ENCODE measurements at regions not wholly inside any gene's neighbourhood (a gene's known extent, or its start where the extent isn't known, plus 50 kb on each side); places are given as distances from the start of the nearest gene placed in this dataset.
"Not testable (repeated sequence)": the region's sequence is repeated elsewhere in the genome, so short reads cannot be mapped to it uniquely, and the experiment has no call there.

GRCh38 chrX:52574416-52575275 is 57.8 kb upstream of the XAGE1B start:
- Histone ChIP-seq H3K79me2 (ENCODE audit: control insufficient read depth, insufficient read depth, low read length) (no peaks in the 10 kb centered on the region), H2AFZ (ENCODE audit: control insufficient read depth, low read depth, low read length) (no peak overlapping the region), H3K4me2 (ENCODE audit: control insufficient read depth, insufficient read depth) (no peak overlapping the region), H3K36me3 (ENCODE audit: control insufficient read depth in 2 of 2, insufficient read depth in 2 of 2, low read length in 1 of 2) (no peaks in the 10 kb centered on the region), H3K9me3 (replicated peaks; ENCODE audit: control insufficient read depth, insufficient read depth, low read length) (no peaks in the 10 kb centered on the region; the same call in 2 of the 3 replicates), H3K9ac (ENCODE audit: control insufficient read depth, insufficient read depth, low read length) (no peak overlapping the region), H4K20me1 (ENCODE audit: control insufficient read depth, insufficient read depth) (no peaks in the 10 kb centered on the region), H3K4me1 (ENCODE audit: control insufficient read depth, insufficient read depth, low read length) (no peaks in the 10 kb centered on the region), H3K27me3 (replicated peaks in 1 of 2; ENCODE audit: control insufficient read depth in 2 of 2, insufficient read depth in 2 of 2, low read length in 1 of 2) (no peaks in the 10 kb centered on the region), H3K27ac (ENCODE audit: control insufficient read depth, insufficient read depth) (no peak overlapping the region), H3K4me3 (no peak overlapping the region)
- RAD21 ChIA-PET (ENCODE audit: unreplicated experiment): no interaction called here
- 52% methylated on average over 15 of the region's 15 CpGs for WGBS (ENCODE audit: insufficient coverage, insufficient replicate concordance, low lambda C conversion rate, missing lambda C conversion rate)
- BruUV-seq (replicated peaks): no TSS peak
- SMC1A ChIA-PET (ENCODE audit: uncharacterized antibody, unreplicated experiment): interaction anchor here (1.7 kb wide), 1 partner anchor 415 kb away, joined by 8 read pairs; no protein-coding TSS in a partner anchor
- DNase-seq (ENCODE audit: low read depth, low spot score) (peak; percentile 2), FAIRE-seq (peak; percentile 68), ATAC-seq (peak; percentile 86)
- CTCF ChIA-PET: interaction anchor here (3.7 kb wide), 1 partner anchor 415 kb away, joined by 17 read pairs; no protein-coding TSS in a partner anchor
- TF ChIP-seq CHD4 (IDR thresholded peaks at IDR 0.05) (no peak), HSF1 (IDR thresholded peaks at IDR 0.05; ENCODE audit: low read depth, low read length) (no peak), RAD21 (IDR thresholded peaks at IDR 0.05; ENCODE audit: insufficient read depth, low read depth, low read length) (peak; percentile 73), SMC3 (IDR thresholded peaks at IDR 0.05; ENCODE audit: borderline replicate concordance, low read length) (peak; percentile 35; the same call in 1 of the 2 replicates), CTCF (IDR thresholded peaks at IDR 0.05 in 2 of 3, conservative IDR thresholded peaks at IDR 0.05 in 1 of 3; ENCODE audit: control insufficient read depth in 2 of 3, extremely low read depth in 1 of 3, insufficient read depth in 1 of 3, low read depth in 3 of 3, low read length in 3 of 3) (peak; percentile 64 to 72 (median 70)), ZNF274 (IDR thresholded peaks at IDR 0.05; ENCODE audit: insufficient read depth, insufficient read length) (no peak), MXI1 (IDR thresholded peaks at IDR 0.05; ENCODE audit: low read depth, low read length) (no peak)
- in situ Hi-C loops (cut with MboI) (loop anchor here (25.0 kb wide), 1 partner anchor 413 kb away; no protein-coding TSS in a partner anchor), intact Hi-C loops (cut with micrococcal nuclease; ENCODE audit: unreplicated experiment) (no loop called here)
- POLR2A ChIA-PET: no interaction called here

- FAIRE-seq; H3K36me3 ChIP-seq (ENCODE audit: control insufficient read depth in 2 of 2, insufficient read depth in 2 of 2, low read length in 1 of 2); H3K79me2 ChIP-seq (ENCODE audit: control insufficient read depth, insufficient read depth, low read length); SMC1A ChIA-PET (ENCODE audit: uncharacterized antibody, unreplicated experiment); intact Hi-C loops (cut with micrococcal nuclease; ENCODE audit: unreplicated experiment); H2AFZ ChIP-seq (ENCODE audit: control insufficient read depth, low read depth, low read length); H3K4me2 ChIP-seq (ENCODE audit: control insufficient read depth, insufficient read depth); H3K9me3 ChIP-seq (replicated peaks; ENCODE audit: control insufficient read depth, insufficient read depth, low read length); H3K9ac ChIP-seq (ENCODE audit: control insufficient read depth, insufficient read depth, low read length); POLR2A ChIA-PET; H4K20me1 ChIP-seq (ENCODE audit: control insufficient read depth, insufficient read depth); CTCF ChIA-PET; H3K4me1 ChIP-seq (ENCODE audit: control insufficient read depth, insufficient read depth, low read length); H3K27me3 ChIP-seq (replicated peaks in 1 of 2; ENCODE audit: control insufficient read depth in 2 of 2, insufficient read depth in 2 of 2, low read length in 1 of 2); RAD21 ChIA-PET (ENCODE audit: unreplicated experiment); BruUV-seq (replicated peaks); ATAC-seq; H3K4me3 ChIP-seq; H3K27ac ChIP-seq (ENCODE audit: control insufficient read depth, insufficient read depth); DNase-seq (ENCODE audit: low read depth, low spot score): not testable (repeated sequence)
- WGBS (ENCODE audit: insufficient coverage, insufficient replicate concordance, low lambda C conversion rate, missing lambda C conversion rate): 61% methylated on average over 9 of the region's 12 CpGs
- in situ Hi-C loops (cut with MboI): loop anchor here (10.0 kb wide), 1 partner anchor 133 kb away; no protein-coding TSS in a partner anchor
These were observed 51.3 kb upstream of the XAGE1B start for GRCh38 chrX:52568146-52568545.
